ENCODE measurements at regions not wholly inside any gene's neighbourhood (a gene's known extent, or its start where the extent isn't known, plus 50 kb on each side); places are given as distances from the start of the nearest gene placed in this dataset.

DNA sequence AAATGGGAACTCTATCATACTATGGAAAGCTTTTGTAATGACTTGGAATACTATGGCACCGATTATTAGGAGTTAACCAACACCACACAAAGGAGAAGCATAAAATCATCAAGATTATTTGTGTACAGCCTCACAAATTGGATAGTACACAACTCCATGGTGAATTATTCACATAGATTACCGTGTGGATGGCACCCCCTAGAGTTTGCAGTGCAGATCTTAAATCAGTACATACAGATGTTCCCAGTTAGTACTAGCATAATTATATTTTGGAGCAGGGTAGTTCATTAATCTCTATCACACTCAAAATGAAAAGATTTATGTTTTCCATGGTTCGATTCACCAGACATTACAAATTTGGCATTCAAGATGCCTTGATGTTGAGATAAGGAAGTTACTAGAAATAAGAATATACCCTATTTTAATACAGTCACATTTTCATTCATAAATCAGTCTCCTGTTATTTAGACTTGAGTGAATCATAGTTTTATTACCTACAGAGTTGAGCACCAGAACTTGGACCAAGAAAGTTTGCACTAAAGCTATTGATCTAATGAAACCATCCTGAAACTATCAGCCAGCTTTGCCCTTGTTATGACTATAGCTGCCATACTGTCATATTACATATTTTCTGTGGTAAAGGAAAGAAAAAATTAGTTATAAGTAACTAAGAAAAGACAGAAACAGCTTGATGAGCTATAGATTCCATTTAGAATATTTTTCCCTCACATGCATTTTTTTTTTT lies 531.8 kb downstream of the GLUD2 start:
- no peak overlapping the region for H3K4me2 ChIP-seq
- DNase-seq (ENCODE audit: low read depth in 1 of 2, low spot score in 1 of 2) (peak in 1 of 2 experiments; percentile 33), ATAC-seq (peak in 1 of 2 experiments; percentile 64; a peak in 3 of 6 replicates)

DNA sequence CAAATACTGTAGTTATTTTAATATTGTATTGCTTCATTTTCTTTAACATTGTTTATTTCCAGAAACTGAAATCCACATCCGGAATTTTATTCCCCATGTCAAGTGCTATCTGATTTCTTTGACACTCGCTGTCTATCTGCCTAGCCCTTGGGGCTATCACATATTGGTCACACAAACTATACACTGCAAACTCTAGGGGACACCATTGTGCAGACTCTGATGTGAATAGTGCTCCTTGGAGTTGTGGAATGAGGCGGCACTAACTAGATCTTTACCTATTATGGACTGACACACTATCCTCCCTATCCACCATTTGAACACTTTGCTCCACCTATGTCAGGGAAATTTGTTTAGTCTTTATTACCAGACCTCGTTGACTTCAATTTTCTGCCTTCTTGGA lies 534.5 kb downstream of the GLUD2 start:
- 9% methylated on average over 4 of the region's 4 CpGs for WGBS (ENCODE audit: missing lambda C conversion rate)
- TF ChIP-seq, protein P1, sequence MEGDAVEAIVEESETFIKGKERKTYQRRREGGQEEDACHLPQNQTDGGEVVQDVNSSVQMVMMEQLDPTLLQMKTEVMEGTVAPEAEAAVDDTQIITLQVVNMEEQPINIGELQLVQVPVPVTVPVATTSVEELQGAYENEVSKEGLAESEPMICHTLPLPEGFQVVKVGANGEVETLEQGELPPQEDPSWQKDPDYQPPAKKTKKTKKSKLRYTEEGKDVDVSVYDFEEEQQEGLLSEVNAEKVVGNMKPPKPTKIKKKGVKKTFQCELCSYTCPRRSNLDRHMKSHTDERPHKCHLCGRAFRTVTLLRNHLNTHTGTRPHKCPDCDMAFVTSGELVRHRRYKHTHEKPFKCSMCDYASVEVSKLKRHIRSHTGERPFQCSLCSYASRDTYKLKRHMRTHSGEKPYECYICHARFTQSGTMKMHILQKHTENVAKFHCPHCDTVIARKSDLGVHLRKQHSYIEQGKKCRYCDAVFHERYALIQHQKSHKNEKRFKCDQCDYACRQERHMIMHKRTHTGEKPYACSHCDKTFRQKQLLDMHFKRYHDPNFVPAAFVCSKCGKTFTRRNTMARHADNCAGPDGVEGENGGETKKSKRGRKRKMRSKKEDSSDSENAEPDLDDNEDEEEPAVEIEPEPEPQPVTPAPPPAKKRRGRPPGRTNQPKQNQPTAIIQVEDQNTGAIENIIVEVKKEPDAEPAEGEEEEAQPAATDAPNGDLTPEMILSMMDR (IDR thresholded peaks at IDR 0.05) = no peak
- TF ChIP-seq EP300 (IDR thresholded peaks at IDR 0.05) (no peak), GATA3 (IDR thresholded peaks at IDR 0.05; ENCODE audit: borderline replicate concordance) (no peak), KDM1A (IDR thresholded peaks at IDR 0.05; ENCODE audit: low read depth) (no peak), POLR2AphosphoS2 (conservative IDR thresholded peaks at IDR 0.05; ENCODE audit: low read length) (no peak), CBX2 (IDR thresholded peaks at IDR 0.05; ENCODE audit: borderline replicate concordance, low read depth) (no peak), RAD21 (conservative IDR thresholded peaks at IDR 0.05 in 1 of 2, IDR thresholded peaks at IDR 0.05 in 1 of 2) (no peak), CHD4 (IDR thresholded peaks at IDR 0.05; ENCODE audit: borderline replicate concordance) (no peak), ZSCAN20 (CRISPR knock-in tag; IDR thresholded peaks at IDR 0.05) (no peak), FOSB (CRISPR knock-in tag; IDR thresholded peaks at IDR 0.05) (no peak), ZC3H11A (IDR thresholded peaks at IDR 0.05) (no peak), ESRRA (IDR thresholded peaks at IDR 0.05; ENCODE audit: borderline replicate concordance, low read length) (no peak), ZNF302 (CRISPR knock-in tag; IDR thresholded peaks at IDR 0.05) (no peak)
- TF ChIP-seq, protein P2, sequence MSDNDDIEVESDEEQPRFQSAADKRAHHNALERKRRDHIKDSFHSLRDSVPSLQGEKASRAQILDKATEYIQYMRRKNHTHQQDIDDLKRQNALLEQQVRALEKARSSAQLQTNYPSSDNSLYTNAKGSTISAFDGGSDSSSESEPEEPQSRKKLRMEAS (IDR thresholded peaks at IDR 0.05) = no peak
- TF ChIP-seq, protein P3, sequence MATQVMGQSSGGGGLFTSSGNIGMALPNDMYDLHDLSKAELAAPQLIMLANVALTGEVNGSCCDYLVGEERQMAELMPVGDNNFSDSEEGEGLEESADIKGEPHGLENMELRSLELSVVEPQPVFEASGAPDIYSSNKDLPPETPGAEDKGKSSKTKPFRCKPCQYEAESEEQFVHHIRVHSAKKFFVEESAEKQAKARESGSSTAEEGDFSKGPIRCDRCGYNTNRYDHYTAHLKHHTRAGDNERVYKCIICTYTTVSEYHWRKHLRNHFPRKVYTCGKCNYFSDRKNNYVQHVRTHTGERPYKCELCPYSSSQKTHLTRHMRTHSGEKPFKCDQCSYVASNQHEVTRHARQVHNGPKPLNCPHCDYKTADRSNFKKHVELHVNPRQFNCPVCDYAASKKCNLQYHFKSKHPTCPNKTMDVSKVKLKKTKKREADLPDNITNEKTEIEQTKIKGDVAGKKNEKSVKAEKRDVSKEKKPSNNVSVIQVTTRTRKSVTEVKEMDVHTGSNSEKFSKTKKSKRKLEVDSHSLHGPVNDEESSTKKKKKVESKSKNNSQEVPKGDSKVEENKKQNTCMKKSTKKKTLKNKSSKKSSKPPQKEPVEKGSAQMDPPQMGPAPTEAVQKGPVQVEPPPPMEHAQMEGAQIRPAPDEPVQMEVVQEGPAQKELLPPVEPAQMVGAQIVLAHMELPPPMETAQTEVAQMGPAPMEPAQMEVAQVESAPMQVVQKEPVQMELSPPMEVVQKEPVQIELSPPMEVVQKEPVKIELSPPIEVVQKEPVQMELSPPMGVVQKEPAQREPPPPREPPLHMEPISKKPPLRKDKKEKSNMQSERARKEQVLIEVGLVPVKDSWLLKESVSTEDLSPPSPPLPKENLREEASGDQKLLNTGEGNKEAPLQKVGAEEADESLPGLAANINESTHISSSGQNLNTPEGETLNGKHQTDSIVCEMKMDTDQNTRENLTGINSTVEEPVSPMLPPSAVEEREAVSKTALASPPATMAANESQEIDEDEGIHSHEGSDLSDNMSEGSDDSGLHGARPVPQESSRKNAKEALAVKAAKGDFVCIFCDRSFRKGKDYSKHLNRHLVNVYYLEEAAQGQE (IDR thresholded peaks at IDR 0.05) = no peak
- TF ChIP-seq, protein P4, sequence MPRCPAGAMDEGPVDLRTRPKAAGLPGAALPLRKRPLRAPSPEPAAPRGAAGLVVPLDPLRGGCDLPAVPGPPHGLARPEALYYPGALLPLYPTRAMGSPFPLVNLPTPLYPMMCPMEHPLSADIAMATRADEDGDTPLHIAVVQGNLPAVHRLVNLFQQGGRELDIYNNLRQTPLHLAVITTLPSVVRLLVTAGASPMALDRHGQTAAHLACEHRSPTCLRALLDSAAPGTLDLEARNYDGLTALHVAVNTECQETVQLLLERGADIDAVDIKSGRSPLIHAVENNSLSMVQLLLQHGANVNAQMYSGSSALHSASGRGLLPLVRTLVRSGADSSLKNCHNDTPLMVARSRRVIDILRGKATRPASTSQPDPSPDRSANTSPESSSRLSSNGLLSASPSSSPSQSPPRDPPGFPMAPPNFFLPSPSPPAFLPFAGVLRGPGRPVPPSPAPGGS (IDR thresholded peaks at IDR 0.05) = no peak
- TF ChIP-seq, protein P5, sequence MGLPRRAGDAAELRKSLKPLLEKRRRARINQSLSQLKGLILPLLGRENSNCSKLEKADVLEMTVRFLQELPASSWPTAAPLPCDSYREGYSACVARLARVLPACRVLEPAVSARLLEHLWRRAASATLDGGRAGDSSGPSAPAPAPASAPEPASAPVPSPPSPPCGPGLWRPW (IDR thresholded peaks at IDR 0.05) = no peak
- TF ChIP-seq, protein P6, sequence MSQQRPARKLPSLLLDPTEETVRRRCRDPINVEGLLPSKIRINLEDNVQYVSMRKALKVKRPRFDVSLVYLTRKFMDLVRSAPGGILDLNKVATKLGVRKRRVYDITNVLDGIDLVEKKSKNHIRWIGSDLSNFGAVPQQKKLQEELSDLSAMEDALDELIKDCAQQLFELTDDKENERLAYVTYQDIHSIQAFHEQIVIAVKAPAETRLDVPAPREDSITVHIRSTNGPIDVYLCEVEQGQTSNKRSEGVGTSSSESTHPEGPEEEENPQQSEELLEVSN (IDR thresholded peaks at IDR 0.05; ENCODE audit: borderline replicate concordance, low read depth) = no peak
- ChIA-PET POLR2A (no interaction called here), CTCF (no interaction called here)
- no peak overlapping the region for H3K27ac ChIP-seq
- H3K4me3 ChIP-seq = no peak overlapping the region
- DNase-seq (ENCODE audit: low read depth in 1 of 2, low spot score in 1 of 2) (no peak), ATAC-seq (no peak), FAIRE-seq (no peak)
- no peak overlapping the region for H3K4me2 ChIP-seq
- H3K4me1 ChIP-seq = no peaks in the 10 kb centered on the region
- no peaks in the 10 kb centered on the region for H3K9me3 ChIP-seq

More for the DNA sequence above, 531.8 kb downstream of the GLUD2 start:
- peak; percentile 59 for FAIRE-seq
- ChIA-PET POLR2A (no interaction called here), CTCF (interaction anchor here (0.6 kb wide), 1 partner anchor 9 kb away, joined by 3 read pairs; no protein-coding TSS in a partner anchor)
- TF ChIP-seq GATA3 (IDR thresholded peaks at IDR 0.05; ENCODE audit: borderline replicate concordance) = no peak
- peak; percentile 29 to 44; a peak in 3 of 5 replicates for TF ChIP-seq RAD21 (conservative IDR thresholded peaks at IDR 0.05 in 1 of 2, IDR thresholded peaks at IDR 0.05 in 1 of 2)
- TF ChIP-seq, protein P1 (IDR thresholded peaks at IDR 0.05) = peak; percentile 24; the same call in 2 of the 3 replicates
- no peak for TF ChIP-seq ZNF302 (CRISPR knock-in tag; IDR thresholded peaks at IDR 0.05)
- TF ChIP-seq SMC3 (IDR thresholded peaks at IDR 0.05) = 0 out of 3 replicates have a peak, but pooled peaks have one; percentile 11
- TF ChIP-seq, protein P7, sequence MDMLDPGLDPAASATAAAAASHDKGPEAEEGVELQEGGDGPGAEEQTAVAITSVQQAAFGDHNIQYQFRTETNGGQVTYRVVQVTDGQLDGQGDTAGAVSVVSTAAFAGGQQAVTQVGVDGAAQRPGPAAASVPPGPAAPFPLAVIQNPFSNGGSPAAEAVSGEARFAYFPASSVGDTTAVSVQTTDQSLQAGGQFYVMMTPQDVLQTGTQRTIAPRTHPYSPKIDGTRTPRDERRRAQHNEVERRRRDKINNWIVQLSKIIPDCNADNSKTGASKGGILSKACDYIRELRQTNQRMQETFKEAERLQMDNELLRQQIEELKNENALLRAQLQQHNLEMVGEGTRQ (IDR thresholded peaks at IDR 0.05) = no peak
- Histone ChIP-seq H3K27ac (no peak overlapping the region), H3K4me1 (no peaks in the 10 kb centered on the region), H3K4me3 (no peak overlapping the region), H3K9me3 (no peaks in the 10 kb centered on the region)
- 0% methylated on average over 3 of the region's 3 CpGs for WGBS (ENCODE audit: missing lambda C conversion rate)
